Heart left ventricle (tissue), 16 donors: ENCODE measurements at regions not wholly inside any gene's neighbourhood (a gene's known extent, or its start where the extent isn't known, plus 50 kb on each side); places are given as distances from the start of the nearest gene placed in this dataset.

Experiments
- ATAC-seq, 4 donors: fragments of 200-7000 bp; cut with Tn5 transposase; one replicate each; pipeline ENCODE4 v1.9.1; 2020 to 2022; ENCODE audit warnings: moderate library complexity in 4 of 4, mild to moderate bottlenecking in 3 of 4, moderate number of reproducible peaks in 1 of 4
- DNase-seq, 5 donors: peaks; one replicate each; pipeline ENCODE4 v3.0.0-alpha.2; 2020
- H3K27ac ChIP-seq, 12 donors: fragments of 200-600 bp; sonication (generic) in 4 of 12; one replicate each; pipeline versions ENCODE4 v1.5.0 to v1.8.0; 2016 to 2022; ENCODE audit warnings: mild to moderate bottlenecking in 2 of 12
- H3K27me3 ChIP-seq, 9 donors: fragments of 200-600 bp; sonication (generic) in 2 of 9; one replicate each; pipeline versions ENCODE4 v1.5.1 to v1.8.0; 2016 to 2022; ENCODE audit warnings: mild to moderate bottlenecking in 3 of 9
- H3K36me3 ChIP-seq, 9 donors: fragments of 200-600 bp; sonication (generic) in 2 of 9; one replicate each; pipeline versions ENCODE4 v1.5.0 to v1.8.0; 2018 to 2022; ENCODE audit warnings: mild to moderate bottlenecking in 2 of 9
- H3K4me1 ChIP-seq, 12 donors: fragments of 200-600 bp; sonication (generic) in 4 of 12; one replicate each; pipeline versions ENCODE4 v1.5.0 to v1.8.0; 2016 to 2022; ENCODE audit warnings: mild to moderate bottlenecking in 3 of 12
- H3K4me3 ChIP-seq, 12 donors: fragments of 200-600 bp; sonication (generic) in 4 of 12; one replicate each; pipeline versions ENCODE4 v1.5.0 to v1.8.0; 2017 to 2022; ENCODE audit warnings: mild to moderate bottlenecking in 9 of 12, moderate library complexity in 4 of 12
- H3K9me3 ChIP-seq, 12 donors: fragments of 200-600 bp; sonication (generic) in 4 of 12; one replicate each; pipeline versions ENCODE4 v1.5.0 to v1.8.0; 2016 to 2022; ENCODE audit warnings: mild to moderate bottlenecking in 1 of 12
- CTCF ChIP-seq, 12 donors: fragments of 200-600 bp; sonication (generic) in 4 of 12; IDR thresholded peaks; one replicate each; pipeline versions ENCODE4 v1.5.0 to v1.8.0; 2018 to 2022; ENCODE audit warnings: antibody characterized with exemption in 12 of 12, mild to moderate bottlenecking in 5 of 12
- POLR2A ChIP-seq, 2 donors: fragments of 450-650 bp; IDR thresholded peaks; one replicate each; pipeline ENCODE4 v1.6.1; 2017; ENCODE audit warnings: antibody characterized with exemption in 2 of 2, mild to moderate bottlenecking in 2 of 2, moderate library complexity in 2 of 2
- WGBS, 4 donors: extraction: QIAGEN DNeasy Blood & Tissue Kit in 2 of 4; methylation state at CpG; one replicate each; pipeline versions ENCODE4 v1.1.5 to v1.1.7; 2013 to 2018; 5-methylcytosine and 5-hydroxymethylcytosine counted together
- intact Hi-C, 10 donors: fragments of 100-400 bp; cut with DNase I; formaldehyde crosslinking; loops; one replicate each; pipeline versions ENCODE4 v1.11.1 to v1.14.2; 2022
- donor health status: ischemic (EF 13 %, LVEDD 7.1; RV severe dilation, severe dysfunction).
- donor health status: healthy with polysubstance abuse.
- donor health status: DM: no; HTN: yes; CAD: no.
- donor health status: DM: no; HTN: no; CAD: no.
- donor health status: ischemic (EF 25% LVEDD 6.9; RV normal size, moderate dysfunction).
- donor health status: ischemic (EF 25% LVEDD 5.7; RV mildly dilated, moderate dysfunction).
- donor health status: healthy.
- donor health status: DM: yes; HTN: yes; CAD: no.
- donor health status: ischemic (EF 35%, LVEDD 5.7; RV mildly dilated, moderate dysfunction).
- donor health status: nonischemic (EF 11% LVEDD 7.7; RV severe dilation, severe dysfunction).
- donor health status: DM: yes; HTN: yes; CAD: no.
- donor health status: PGD.
- donor health status: ischemic (EF 29% LVEDD 5.4; RV normal size, mild dysfunction).
- donor health status: nonischemic (EF 23%, LVEDD 6.1; RV moderate dilation, normal function).

GRCh38 chr1:13893409-13893821, 193.4 kb downstream of the PRDM2 start:
- no peak for ATAC-seq
- H3K27ac ChIP-seq, result no peak overlapping the region
- TF ChIP-seq CTCF (IDR thresholded peaks at IDR 0.05) (no peak), POLR2A (IDR thresholded peaks at IDR 0.05) (no peak)
- peaks cover 0 to 6% (median 0%) of the 10 kb centered on the region in 12 donors for H3K9me3 ChIP-seq
- H3K36me3 ChIP-seq, result no peaks in the 10 kb centered on the region
- intact Hi-C loops, result no loop called here
- 26 to 35% (median 30%) methylated on average over 13 of the region's 13 CpGs for WGBS, 4 donors
- peak overlapping the region in 11 of 12 donors; percentile 6 to 57 (median 43) for H3K4me3 ChIP-seq
- no peak for DNase-seq
- H3K4me1 ChIP-seq, result peaks cover 0 to 18% (median 0%) of the 10 kb centered on the region in 12 donors
- H3K27me3 ChIP-seq, result peaks cover 3 to 74% (median 41%) of the 10 kb centered on the region in 9 donors

- peaks cover 0 to 18% (median 0%) of the 10 kb centered on the region in 12 donors for H3K4me1 ChIP-seq
- no peaks in the 10 kb centered on the region for H3K9me3 ChIP-seq
- H3K36me3 ChIP-seq, result no peaks in the 10 kb centered on the region
- peaks cover under 1 to 45% (median 20%) of the 10 kb centered on the region in 9 donors for H3K27me3 ChIP-seq
- DNase-seq (no peak), ATAC-seq (no peak)
- no peak overlapping the region for H3K4me3 ChIP-seq
- 69 to 93% (median 87%) methylated on average over 2 of the region's 2 CpGs for WGBS, 4 donors
- no peak for TF ChIP-seq POLR2A (IDR thresholded peaks at IDR 0.05)
- no peak for TF ChIP-seq CTCF (IDR thresholded peaks at IDR 0.05)
- intact Hi-C loops, result no loop called here
- no peak overlapping the region for H3K27ac ChIP-seq
These were observed 196.9 kb downstream of the PRDM2 start for GRCh38 chr1:13896932-13897331.

- no peak for DNase-seq
- WGBS, 4 donors, result 69 to 80% (median 75%) methylated on average over 6 of the region's 6 CpGs
These were observed 198.4 kb downstream of the PRDM2 start for GRCh38 chr1:13898406-13898805.

GRCh38 chr1:13899856-13900255, 199.9 kb downstream of the PRDM2 start:
- H3K9me3 ChIP-seq, result peaks cover 0 to 10% (median 0%) of the 10 kb centered on the region in 12 donors
- H3K36me3 ChIP-seq, result no peaks in the 10 kb centered on the region
- TF ChIP-seq CTCF (IDR thresholded peaks at IDR 0.05) (no peak), POLR2A (IDR thresholded peaks at IDR 0.05) (no peak)
- ATAC-seq, result no peak
- peaks cover 0 to 18% (median 0%) of the 10 kb centered on the region in 9 donors for H3K27me3 ChIP-seq
- DNase-seq, result no peak
- H3K4me3 ChIP-seq, result no peak overlapping the region
- H3K4me1 ChIP-seq, result no peaks in the 10 kb centered on the region
- H3K27ac ChIP-seq, result no peak overlapping the region
- WGBS, 4 donors, result 73 to 80% (median 78%) methylated on average over 7 of the region's 7 CpGs
- intact Hi-C loops, result no loop called here

More at GRCh38 chr1:13898406-13898805, 198.4 kb downstream of the PRDM2 start:
- H3K36me3 ChIP-seq, result no peaks in the 10 kb centered on the region
- H3K4me3 ChIP-seq, result no peak overlapping the region
- H3K27me3 ChIP-seq, result peaks cover 0 to 32% (median 8%) of the 10 kb centered on the region in 9 donors
- no peaks in the 10 kb centered on the region for H3K9me3 ChIP-seq
- TF ChIP-seq POLR2A (IDR thresholded peaks at IDR 0.05) (no peak), CTCF (IDR thresholded peaks at IDR 0.05) (no peak)
- no peak for ATAC-seq
- intact Hi-C loops, result no loop called here
- peaks cover 0 to 5% (median 0%) of the 10 kb centered on the region in 12 donors for H3K4me1 ChIP-seq
- no peak overlapping the region for H3K27ac ChIP-seq
